B cell (primary cell): ENCODE measurements at regions not wholly inside any gene's neighbourhood (a gene's known extent, or its start where the extent isn't known, plus 50 kb on each side); places are given as distances from the start of the nearest gene placed in this dataset.

Experiments used
- ATAC-seq: fragments of 200-7000 bp; cut with Tn5 transposase; one replicate; pipeline ENCODE4 v1.10.0; 2021; ENCODE audit warnings: low read depth, mild to moderate bottlenecking, moderate number of reproducible peaks, moderate library complexity
- CTCF ChIA-PET: fragments of 350-600 bp; sonication (Branson Sonifier 250); formaldehyde crosslinking; loops from one replicate; lab custom pipeline; 2021; ENCODE audit warnings: antibody characterized with exemption, inconsistent platforms; lab: Charles Lee
- POLR2A ChIA-PET: fragments of 350-600 bp; sonication (Branson Sonifier 250); formaldehyde crosslinking; loops from one replicate; lab custom pipeline; 2021; ENCODE audit warnings: antibody characterized with exemption; lab: Charles Lee
- DNase-seq: peaks from one replicate; pipeline ENCODE4 v3.0.0; 2013
- H2AFZ ChIP-seq: 2 replicates; pipeline ENCODE4 v1.6.1; 2012; ENCODE audit warnings: mild to moderate bottlenecking, low read depth, low read length; ENCODE audit not compliant: insufficient read depth, poor library complexity, severe bottlenecking
- H3K27ac ChIP-seq, 2 donors: 1 replicate in 1 of 2; 2 replicates in 1 of 2; pipeline ENCODE4 v1.5.1; 2012 to 2013; ENCODE audit warnings: low read length in 2 of 2, mild to moderate bottlenecking in 2 of 2, moderate library complexity in 1 of 2
- H3K27me3 ChIP-seq, 4 experiments: fragments of 200-600 bp in 1 of 4; sonication (generic) in 1 of 4; replicated peaks in 1 of 4; 1 replicate in 2 of 4; 2 replicates in 2 of 4; pipeline versions ENCODE4 v1.6.1 to v1.7.0; 2013 to 2016; ENCODE audit warnings: low read length in 3 of 4, mild to moderate bottlenecking in 2 of 4, mixed read lengths in 1 of 4, moderate library complexity in 1 of 4; ENCODE audit not compliant: insufficient read depth in 4 of 4, control insufficient read depth in 3 of 4; ENCODE audit errors: control extremely low read depth in 1 of 4
- H3K36me3 ChIP-seq, 2 experiments: replicated peaks in 1 of 2; 1 replicate in 1 of 2; 2 replicates in 1 of 2; pipeline versions ENCODE4 v1.6.1 to v1.7.1; 2013; ENCODE audit warnings: low read length in 1 of 2; ENCODE audit not compliant: insufficient read depth in 2 of 2, control insufficient read depth in 1 of 2; ENCODE audit errors: control extremely low read depth in 1 of 2, extremely low read depth in 1 of 2
- H3K4me1 ChIP-seq, 2 donors: fragments of 200-600 bp in 1 of 2; sonication (generic) in 1 of 2; 1 replicate in 1 of 2; 2 replicates in 1 of 2; pipeline versions ENCODE4 v1.5.1 to v1.6.1; 2013 to 2017; ENCODE audit warnings: low read length in 2 of 2; ENCODE audit not compliant: control insufficient read depth in 2 of 2, insufficient read depth in 2 of 2
- H3K4me2 ChIP-seq: replicated peaks from 2 replicates; pipeline ENCODE3; 2012; ENCODE audit warnings: mild to moderate bottlenecking, low read depth, low read length; ENCODE audit not compliant: poor library complexity, severe bottlenecking
- H3K4me3 ChIP-seq, 5 experiments: fragments of 200-600 bp in 1 of 5; sonication (generic) in 1 of 5; 1 replicate in 3 of 5; 2 replicates in 2 of 5; pipeline versions ENCODE4 v1.5.1 to v1.7.0; 2011 to 2016; ENCODE audit warnings: low read length in 4 of 5, mild to moderate bottlenecking in 4 of 5, low read depth in 2 of 5, control low read depth in 1 of 5, moderate library complexity in 1 of 5; ENCODE audit not compliant: insufficient read depth in 1 of 5; ENCODE audit errors: control extremely low read depth in 1 of 5, extremely low read depth in 1 of 5
- H3K79me2 ChIP-seq: fragments of 200-600 bp; sonication (generic); one replicate; pipeline ENCODE4 v1.6.0; 2016; ENCODE audit warnings: low read length; ENCODE audit not compliant: control insufficient read depth, insufficient read depth
- H3K9ac ChIP-seq: fragments of 200-600 bp; sonication (generic); 2 replicates; pipeline ENCODE4 v1.6.1; 2017; ENCODE audit warnings: mild to moderate bottlenecking, low read length, moderate library complexity
- H3K9me3 ChIP-seq, 3 donors: one replicate each; pipeline versions ENCODE4 v1.6.1 to v1.7.1; 2013; ENCODE audit warnings: low read length in 2 of 3; ENCODE audit not compliant: control insufficient read depth in 2 of 3, insufficient read depth in 1 of 3; ENCODE audit errors: control extremely low read depth in 1 of 3
- H4K20me1 ChIP-seq: 2 replicates; pipeline ENCODE4 v1.6.0; 2012; ENCODE audit warnings: mild to moderate bottlenecking, low read length; ENCODE audit not compliant: insufficient read depth, control insufficient read depth, poor library complexity, severe bottlenecking
- H3K27ac Mint-ChIP-seq: one replicate; pipeline ENCODE4 v1.8.0; 2021; ENCODE audit warnings: mixed read lengths
- H3K27me3 Mint-ChIP-seq: one replicate; pipeline ENCODE4 v1.8.0; 2021; ENCODE audit warnings: mixed read lengths
- H3K4me1 Mint-ChIP-seq: one replicate; pipeline ENCODE4 v1.8.0; 2021; ENCODE audit warnings: mixed read lengths
- H3K4me3 Mint-ChIP-seq: one replicate; pipeline ENCODE4 v1.8.0; 2021; ENCODE audit warnings: mixed read lengths
- H3K9me3 Mint-ChIP-seq: one replicate; pipeline ENCODE4 v1.8.0; 2022; ENCODE audit warnings: mixed read lengths; ENCODE audit not compliant: insufficient read depth
- EZH2 ChIP-seq: IDR thresholded peaks from 2 replicates; pipeline ENCODE4 v1.6.1; 2012; ENCODE audit warnings: borderline replicate concordance, low read depth, mild to moderate bottlenecking, moderate library complexity, low read length; ENCODE audit not compliant: insufficient read depth, poor library complexity, severe bottlenecking
- WGBS: methylation state at CpG from one replicate; pipeline ENCODE4 v1.1.5; 2013; ENCODE audit warnings: missing lambda C conversion rate; ENCODE audit not compliant: insufficient coverage; 5-methylcytosine and 5-hydroxymethylcytosine counted together
- intact Hi-C: fragments of 100-400 bp; cut with micrococcal nuclease; formaldehyde crosslinking; loops from one replicate; pipeline ENCODE4 v1.10.0; 2022
- TF ChIP-seq, protein P1 (sequence below): fragments of 200-600 bp; IDR thresholded peaks from one replicate; pipeline ENCODE4 v1.8.0; 2022; ENCODE audit warnings: antibody characterized with exemption, mild to moderate bottlenecking

DNA sequence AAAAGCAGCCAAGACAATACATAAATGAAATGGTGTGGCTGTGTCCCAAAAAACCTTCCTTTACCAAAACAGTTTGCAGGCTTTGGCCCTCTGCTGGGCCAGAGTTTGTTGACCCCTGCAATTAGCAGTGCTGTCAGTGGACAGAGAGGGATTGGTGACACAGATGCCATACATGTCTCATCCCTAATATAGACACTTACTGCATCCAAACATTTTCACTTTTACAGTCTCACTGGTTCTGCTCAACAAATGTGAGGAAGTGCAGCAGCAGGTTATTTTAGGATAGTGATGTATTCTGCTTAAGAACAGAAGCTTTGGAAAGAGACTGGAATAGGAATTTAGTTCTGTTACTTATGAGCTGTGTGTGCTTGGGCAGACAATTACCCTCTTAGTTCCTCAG, 462.8 kb upstream of the LRRC7 start:
- H3K36me3 ChIP-seq: no peaks in the 10 kb centered on the region
- TF ChIP-seq, protein P1, sequence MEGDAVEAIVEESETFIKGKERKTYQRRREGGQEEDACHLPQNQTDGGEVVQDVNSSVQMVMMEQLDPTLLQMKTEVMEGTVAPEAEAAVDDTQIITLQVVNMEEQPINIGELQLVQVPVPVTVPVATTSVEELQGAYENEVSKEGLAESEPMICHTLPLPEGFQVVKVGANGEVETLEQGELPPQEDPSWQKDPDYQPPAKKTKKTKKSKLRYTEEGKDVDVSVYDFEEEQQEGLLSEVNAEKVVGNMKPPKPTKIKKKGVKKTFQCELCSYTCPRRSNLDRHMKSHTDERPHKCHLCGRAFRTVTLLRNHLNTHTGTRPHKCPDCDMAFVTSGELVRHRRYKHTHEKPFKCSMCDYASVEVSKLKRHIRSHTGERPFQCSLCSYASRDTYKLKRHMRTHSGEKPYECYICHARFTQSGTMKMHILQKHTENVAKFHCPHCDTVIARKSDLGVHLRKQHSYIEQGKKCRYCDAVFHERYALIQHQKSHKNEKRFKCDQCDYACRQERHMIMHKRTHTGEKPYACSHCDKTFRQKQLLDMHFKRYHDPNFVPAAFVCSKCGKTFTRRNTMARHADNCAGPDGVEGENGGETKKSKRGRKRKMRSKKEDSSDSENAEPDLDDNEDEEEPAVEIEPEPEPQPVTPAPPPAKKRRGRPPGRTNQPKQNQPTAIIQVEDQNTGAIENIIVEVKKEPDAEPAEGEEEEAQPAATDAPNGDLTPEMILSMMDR: no peak
- no peak for TF ChIP-seq EZH2
- no peak overlapping the region for H3K27ac ChIP-seq
- no peak overlapping the region for H3K4me3 ChIP-seq
- H4K20me1 ChIP-seq: no peaks in the 10 kb centered on the region
- H3K9ac ChIP-seq: no peak overlapping the region
- Mint-ChIP-seq H3K27me3 (no peaks in the 10 kb centered on the region), H3K27ac (no peak overlapping the region), H3K4me3 (no peak overlapping the region), H3K9me3 (peaks cover 5% of the 10 kb centered on the region), H3K4me1 (no peaks in the 10 kb centered on the region)
- no peak for DNase-seq
- ChIA-PET POLR2A (no interaction called here), CTCF (interaction anchor here (0.6 kb wide), 1 partner anchor 482 kb away, joined by 3 read pairs; no protein-coding TSS in a partner anchor)
- no peak overlapping the region for H2AFZ ChIP-seq
- H3K4me2 ChIP-seq: no peak overlapping the region
- no peaks in the 10 kb centered on the region for H3K27me3 ChIP-seq
- no peaks in the 10 kb centered on the region for H3K4me1 ChIP-seq
- H3K79me2 ChIP-seq: no peaks in the 10 kb centered on the region
- H3K9me3 ChIP-seq: peaks cover 0 to 8% (median 0%) of the 10 kb centered on the region in 3 donors
- ATAC-seq: no peak
- intact Hi-C loops: no loop called here

DNA sequence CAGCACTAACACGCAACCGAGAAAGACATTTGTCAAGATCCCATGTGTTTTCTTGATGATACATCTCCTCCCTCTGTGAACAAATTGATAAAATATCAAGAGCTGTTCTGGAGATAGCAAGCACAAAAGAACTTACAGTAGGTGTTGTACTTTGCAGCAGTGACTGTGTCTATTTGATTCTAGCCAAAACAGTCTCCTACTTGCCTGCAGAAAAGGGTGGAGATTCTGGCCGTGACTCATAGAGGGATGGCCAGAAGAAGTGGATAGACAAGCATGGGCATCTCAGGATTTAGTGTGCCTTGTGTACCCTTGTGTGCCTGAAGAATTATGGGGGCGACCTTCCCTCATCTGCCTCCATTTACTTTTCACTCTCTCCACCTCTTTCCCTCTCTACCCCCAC, 458.4 kb upstream of the LRRC7 start:
- no peaks in the 10 kb centered on the region for H4K20me1 ChIP-seq
- H3K27ac Mint-ChIP-seq: no peak overlapping the region
- H3K4me1 ChIP-seq: no peaks in the 10 kb centered on the region
- H3K9ac ChIP-seq: no peak overlapping the region
- no peaks in the 10 kb centered on the region for H3K9me3 ChIP-seq
- H3K4me1 Mint-ChIP-seq: no peaks in the 10 kb centered on the region
- H3K4me2 ChIP-seq: no peak overlapping the region
- ChIA-PET CTCF (no interaction called here), POLR2A (no interaction called here)
- H3K27me3 Mint-ChIP-seq: no peaks in the 10 kb centered on the region
- no peak overlapping the region for H3K4me3 Mint-ChIP-seq
- H2AFZ ChIP-seq: no peak overlapping the region
- no peaks in the 10 kb centered on the region for H3K27me3 ChIP-seq
- TF ChIP-seq, protein P1: no peak
- no peak for TF ChIP-seq EZH2
- H3K36me3 ChIP-seq: no peaks in the 10 kb centered on the region
- DNase-seq: no peak
- WGBS: no CpG with 5 or more reads among the region's 4 CpGs
- H3K27ac ChIP-seq: no peak overlapping the region
- H3K4me3 ChIP-seq: no peak overlapping the region
- H3K79me2 ChIP-seq: no peaks in the 10 kb centered on the region
- H3K9me3 Mint-ChIP-seq: no peaks in the 10 kb centered on the region
- no peak for ATAC-seq
- intact Hi-C loops: no loop called here
